Aorta (tissue), 5 donors: ENCODE measurements at regions not wholly inside any gene's neighbourhood (a gene's known extent, or its start where the extent isn't known, plus 50 kb on each side); places are given as distances from the start of the nearest gene placed in this dataset.

Experiments used
- ATAC-seq: fragments of 200-7000 bp; cut with Tn5 transposase; one replicate; pipeline ENCODE4 v1.9.1; 2022; ENCODE audit warnings: moderate library complexity; ENCODE audit not compliant: low FRiP score
- DNase-seq, 2 donors: peaks; one replicate each; pipeline ENCODE4 v3.0.0-alpha.2; 2020
- H3K27ac ChIP-seq, 2 donors: one replicate each; pipeline ENCODE4 v1.5.1; 2013; ENCODE audit warnings: low read length in 2 of 2, mild to moderate bottlenecking in 2 of 2, moderate library complexity in 2 of 2, control low read depth in 1 of 2, inconsistent platforms in 1 of 2, low read depth in 1 of 2
- H3K27me3 ChIP-seq, 2 donors: one replicate each; pipeline ENCODE4 v1.6.1; 2013; ENCODE audit warnings: control low read depth in 1 of 2, low read length in 1 of 2, mild to moderate bottlenecking in 1 of 2, moderate library complexity in 1 of 2; ENCODE audit not compliant: insufficient read depth in 2 of 2, control insufficient read depth in 1 of 2
- H3K36me3 ChIP-seq, 2 donors: one replicate each; pipeline ENCODE4 v1.6.1; 2013; ENCODE audit warnings: control low read depth in 1 of 2, low read length in 1 of 2, mild to moderate bottlenecking in 1 of 2; ENCODE audit not compliant: insufficient read depth in 2 of 2, control insufficient read depth in 1 of 2
- H3K4me1 ChIP-seq, 2 donors: one replicate each; pipeline ENCODE4 v1.6.1; 2013; ENCODE audit warnings: low read length in 2 of 2, control low read depth in 1 of 2, mild to moderate bottlenecking in 1 of 2, moderate library complexity in 1 of 2; ENCODE audit not compliant: insufficient read depth in 2 of 2, control insufficient read depth in 1 of 2
- H3K4me3 ChIP-seq, 2 donors: one replicate each; pipeline ENCODE4 v1.5.1; 2013; ENCODE audit warnings: low read length in 2 of 2, control low read depth in 1 of 2, mild to moderate bottlenecking in 1 of 2
- H3K9me3 ChIP-seq: one replicate; pipeline ENCODE4 v1.6.1; 2013; ENCODE audit warnings: mild to moderate bottlenecking, low read length; ENCODE audit not compliant: control insufficient read depth
- WGBS, 2 donors: extraction: QIAGEN DNeasy Blood & Tissue Kit; methylation state at CpG; one replicate each; pipeline ENCODE4 v1.1.7; 2013; 5-methylcytosine and 5-hydroxymethylcytosine counted together
- intact Hi-C, 2 donors: fragments of 100-400 bp; cut with DNase I; formaldehyde crosslinking; loops; one replicate each; pipeline versions ENCODE4 v1.14.2 to v1.15.0; 2022
- donor health status: healthy with polysubstance abuse.
- donor health status: Bipolar disorder and iron deficiency.
- donor health status: DM: no; HTN: no; CAD: no.
- donor health status: DM: no; HTN: no; CAD: no.
- donor health status: DM: yes; HTN: yes; CAD: no.

DNA sequence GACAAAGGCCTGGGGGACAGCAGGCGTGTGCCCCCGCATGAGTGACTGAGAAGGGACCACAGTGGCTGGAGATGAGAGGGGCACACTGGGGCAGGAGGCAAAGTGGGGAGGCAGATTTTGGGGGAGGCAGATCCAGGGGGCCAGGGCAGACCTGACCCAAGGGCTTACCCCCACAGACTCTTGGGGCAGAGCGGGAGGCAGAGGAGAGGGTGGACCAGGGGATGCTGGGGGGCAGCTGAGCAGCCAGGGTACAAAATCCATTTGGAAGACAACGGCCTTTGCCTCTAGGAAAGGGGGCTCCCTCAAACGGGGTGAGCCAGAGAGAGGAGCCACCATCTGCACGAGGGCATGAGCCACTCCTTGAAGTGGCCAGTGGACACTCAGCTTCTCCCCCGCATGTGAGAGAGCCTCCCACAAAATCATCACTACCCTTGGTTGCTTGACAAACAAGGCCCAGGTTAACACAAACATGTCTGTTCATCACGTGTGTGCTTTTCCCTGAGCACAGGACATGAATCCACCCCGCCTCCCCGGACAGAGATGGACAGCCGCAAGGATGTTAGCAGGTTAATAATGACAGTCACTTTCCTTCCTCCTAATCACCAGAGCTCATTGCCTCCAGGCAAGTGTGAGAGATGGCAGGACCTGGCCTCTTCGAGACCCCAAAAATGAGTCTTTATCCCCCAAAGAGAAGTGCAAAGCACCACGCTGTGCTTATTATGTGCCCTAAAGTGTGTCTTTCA, 72.0 kb upstream of the RAB6C start:
- Histone ChIP-seq H3K27me3 (no peaks in the 10 kb centered on the region), H3K4me3 (no peak overlapping the region), H3K36me3 (no peaks in the 10 kb centered on the region), H3K9me3 (no peaks in the 10 kb centered on the region), H3K4me1 (no peaks in the 10 kb centered on the region), H3K27ac (no peak overlapping the region)
- no peak for DNase-seq
- WGBS, 2 donors, result 83 to 86% methylated on average over 13 of the region's 13 CpGs
- intact Hi-C loops, result no loop called here
- no peak for ATAC-seq

DNA sequence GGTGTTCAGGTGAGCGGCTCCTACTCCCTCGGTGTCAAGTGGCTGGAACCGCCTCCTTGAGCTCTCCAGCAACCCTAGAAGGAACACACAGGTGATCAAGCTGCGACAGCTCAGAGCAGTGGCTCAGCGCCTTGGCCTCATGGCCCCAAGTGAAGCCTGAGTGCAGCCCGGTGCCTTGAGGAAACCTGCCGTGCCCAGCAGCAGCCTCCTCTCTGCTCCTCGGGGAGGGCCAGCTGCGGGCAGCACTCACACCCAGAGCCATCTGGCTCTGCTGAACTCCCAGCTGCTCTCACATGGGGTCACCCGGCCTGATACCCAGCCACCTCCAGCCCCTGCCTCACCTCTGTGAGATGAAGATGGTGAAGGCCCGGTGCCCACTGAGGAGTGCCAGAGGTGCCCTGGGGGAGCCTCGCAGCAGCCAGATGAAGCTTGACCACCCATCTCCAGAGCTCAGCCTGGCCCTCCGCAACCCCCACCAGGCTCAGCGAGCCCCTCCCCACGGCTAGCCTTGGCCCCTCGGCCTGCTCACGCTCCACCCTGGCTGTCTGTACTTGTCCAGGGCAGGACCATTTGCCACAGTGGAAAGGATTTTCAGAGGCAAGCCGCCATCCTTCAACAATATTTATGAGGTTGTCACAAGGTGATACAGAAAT, 70.6 kb upstream of the RAB6C start:
- DNase-seq, result no peak
- intact Hi-C loops, result no loop called here
- WGBS, 2 donors, result 88 to 94% methylated on average over 18 of the region's 18 CpGs
- Histone ChIP-seq H3K4me1 (no peaks in the 10 kb centered on the region), H3K36me3 (no peaks in the 10 kb centered on the region), H3K27ac (no peak overlapping the region), H3K4me3 (no peak overlapping the region), H3K27me3 (no peaks in the 10 kb centered on the region), H3K9me3 (no peaks in the 10 kb centered on the region)
- ATAC-seq, result no peak

GRCh38 chr2:129909651-129910418, 69.6 kb upstream of the RAB6C start:
- H3K27me3 ChIP-seq, result no peaks in the 10 kb centered on the region
- no peaks in the 10 kb centered on the region for H3K36me3 ChIP-seq
- no peaks in the 10 kb centered on the region for H3K4me1 ChIP-seq
- 86 to 88% methylated on average over 15 of the region's 15 CpGs for WGBS, 2 donors
- H3K9me3 ChIP-seq, result no peaks in the 10 kb centered on the region
- DNase-seq, result no peak
- H3K27ac ChIP-seq, result no peak overlapping the region
- intact Hi-C loops, result no loop called here
- no peak for ATAC-seq
- no peak overlapping the region for H3K4me3 ChIP-seq

- H3K27me3 ChIP-seq, result no peaks in the 10 kb centered on the region
- ATAC-seq (no peak), DNase-seq (no peak)
- H3K36me3 ChIP-seq, result no peaks in the 10 kb centered on the region
- no peak overlapping the region for H3K4me3 ChIP-seq
- H3K4me1 ChIP-seq, result no peaks in the 10 kb centered on the region
- WGBS, 2 donors, result 89 to 90% methylated on average over 7 to 10 of the region's 10 CpGs
- intact Hi-C loops, result no loop called here
- no peaks in the 10 kb centered on the region for H3K9me3 ChIP-seq
- H3K27ac ChIP-seq, result no peak overlapping the region
These were observed 68.8 kb upstream of the RAB6C start for GRCh38 chr2:129910446-129911362.

- 92 to 93% methylated on average over 17 of the region's 17 CpGs for WGBS, 2 donors
- no peak overlapping the region for H3K4me3 ChIP-seq
- no peaks in the 10 kb centered on the region for H3K9me3 ChIP-seq
- no peaks in the 10 kb centered on the region for H3K4me1 ChIP-seq
- no peaks in the 10 kb centered on the region for H3K27me3 ChIP-seq
- H3K36me3 ChIP-seq, result no peaks in the 10 kb centered on the region
- ATAC-seq, result no peak
- intact Hi-C loops, result no loop called here
- DNase-seq, result no peak
- H3K27ac ChIP-seq, result no peak overlapping the region
These were observed 68.0 kb upstream of the RAB6C start for GRCh38 chr2:129911363-129912065.

GRCh38 chr2:129912066-129912820, 67.2 kb upstream of the RAB6C start:
- 94 to 95% methylated on average over 24 of the region's 24 CpGs for WGBS, 2 donors
- no peaks in the 10 kb centered on the region for H3K36me3 ChIP-seq
- no peak for DNase-seq
- H3K9me3 ChIP-seq, result no peaks in the 10 kb centered on the region
- H3K27ac ChIP-seq, result no peak overlapping the region
- no peaks in the 10 kb centered on the region for H3K4me1 ChIP-seq
- intact Hi-C loops, result no loop called here
- ATAC-seq, result no peak
- no peaks in the 10 kb centered on the region for H3K27me3 ChIP-seq
- no peak overlapping the region for H3K4me3 ChIP-seq

DNA sequence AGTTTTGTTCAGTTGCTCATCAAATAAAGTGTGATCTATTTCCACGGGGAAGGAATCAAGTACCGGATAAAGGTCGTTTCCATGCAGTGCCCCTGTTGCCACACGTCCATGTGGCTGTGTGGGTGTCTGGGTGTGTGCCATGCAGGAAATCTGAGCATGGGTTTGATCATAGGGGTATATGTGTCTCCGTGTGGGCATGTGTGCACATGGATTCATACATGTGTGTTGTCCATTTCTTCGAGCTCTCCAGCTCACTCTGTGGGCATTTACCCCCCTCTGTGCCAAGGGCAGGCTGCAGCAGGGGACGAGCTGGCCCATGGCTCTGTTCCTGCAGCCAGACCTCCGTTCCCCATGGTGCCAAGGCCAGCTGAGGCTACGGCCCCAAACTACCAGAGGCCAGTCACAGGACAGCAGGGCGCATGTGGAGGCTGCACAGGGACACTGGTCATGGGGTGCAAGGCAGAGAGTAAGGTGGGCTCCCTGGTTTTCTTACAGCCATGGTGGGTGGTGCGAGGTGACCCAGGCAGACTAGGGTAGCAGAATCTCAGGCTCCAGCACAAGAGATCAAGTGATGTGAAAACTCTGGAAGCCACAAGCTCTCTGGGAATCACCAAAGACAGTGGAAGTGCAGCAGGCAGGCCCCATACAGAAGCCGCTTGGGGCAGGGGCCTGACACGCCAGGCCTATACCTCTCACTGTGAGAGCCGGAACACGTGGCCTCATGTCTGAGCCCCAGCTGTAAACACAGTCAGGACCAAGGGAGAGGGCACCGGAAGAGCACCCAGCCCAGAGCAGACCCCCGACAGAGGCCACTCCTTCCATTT, 66.4 kb upstream of the RAB6C start:
- ATAC-seq (peak; percentile 17), DNase-seq (no peak)
- H3K4me1 ChIP-seq, result no peaks in the 10 kb centered on the region
- intact Hi-C loops, result no loop called here
- no peaks in the 10 kb centered on the region for H3K27me3 ChIP-seq
- H3K36me3 ChIP-seq, result no peaks in the 10 kb centered on the region
- no peak overlapping the region for H3K4me3 ChIP-seq
- WGBS, 2 donors, result 88 to 90% methylated on average over 17 of the region's 17 CpGs
- no peak overlapping the region for H3K27ac ChIP-seq
- peaks cover 2% of the 10 kb centered on the region for H3K9me3 ChIP-seq
